ENCODE measurements at regions not wholly inside any gene's neighbourhood (a gene's known extent, or its start where the extent isn't known, plus 50 kb on each side); places are given as distances from the start of the nearest gene placed in this dataset.

DNA sequence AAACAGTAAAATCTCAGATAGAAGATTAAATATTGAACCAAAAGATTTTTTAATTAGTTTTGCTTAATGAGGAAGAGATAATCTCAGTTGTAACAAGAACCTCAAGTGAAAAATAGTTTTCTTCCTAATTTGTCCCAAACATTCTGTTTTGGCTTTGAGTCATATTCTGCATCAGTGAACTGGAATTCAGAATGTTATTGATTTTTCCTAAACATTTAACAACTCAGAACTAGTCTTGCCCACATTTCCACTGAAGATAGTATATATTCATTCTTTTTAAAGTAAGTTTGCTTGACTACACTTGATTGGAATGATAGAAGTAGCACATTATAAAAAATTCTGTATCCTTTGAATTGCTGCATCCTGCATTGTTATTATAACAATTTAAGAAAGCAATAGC is 85.7 kb upstream of the UGP2 start (continued):
- TF ChIP-seq, protein P1, sequence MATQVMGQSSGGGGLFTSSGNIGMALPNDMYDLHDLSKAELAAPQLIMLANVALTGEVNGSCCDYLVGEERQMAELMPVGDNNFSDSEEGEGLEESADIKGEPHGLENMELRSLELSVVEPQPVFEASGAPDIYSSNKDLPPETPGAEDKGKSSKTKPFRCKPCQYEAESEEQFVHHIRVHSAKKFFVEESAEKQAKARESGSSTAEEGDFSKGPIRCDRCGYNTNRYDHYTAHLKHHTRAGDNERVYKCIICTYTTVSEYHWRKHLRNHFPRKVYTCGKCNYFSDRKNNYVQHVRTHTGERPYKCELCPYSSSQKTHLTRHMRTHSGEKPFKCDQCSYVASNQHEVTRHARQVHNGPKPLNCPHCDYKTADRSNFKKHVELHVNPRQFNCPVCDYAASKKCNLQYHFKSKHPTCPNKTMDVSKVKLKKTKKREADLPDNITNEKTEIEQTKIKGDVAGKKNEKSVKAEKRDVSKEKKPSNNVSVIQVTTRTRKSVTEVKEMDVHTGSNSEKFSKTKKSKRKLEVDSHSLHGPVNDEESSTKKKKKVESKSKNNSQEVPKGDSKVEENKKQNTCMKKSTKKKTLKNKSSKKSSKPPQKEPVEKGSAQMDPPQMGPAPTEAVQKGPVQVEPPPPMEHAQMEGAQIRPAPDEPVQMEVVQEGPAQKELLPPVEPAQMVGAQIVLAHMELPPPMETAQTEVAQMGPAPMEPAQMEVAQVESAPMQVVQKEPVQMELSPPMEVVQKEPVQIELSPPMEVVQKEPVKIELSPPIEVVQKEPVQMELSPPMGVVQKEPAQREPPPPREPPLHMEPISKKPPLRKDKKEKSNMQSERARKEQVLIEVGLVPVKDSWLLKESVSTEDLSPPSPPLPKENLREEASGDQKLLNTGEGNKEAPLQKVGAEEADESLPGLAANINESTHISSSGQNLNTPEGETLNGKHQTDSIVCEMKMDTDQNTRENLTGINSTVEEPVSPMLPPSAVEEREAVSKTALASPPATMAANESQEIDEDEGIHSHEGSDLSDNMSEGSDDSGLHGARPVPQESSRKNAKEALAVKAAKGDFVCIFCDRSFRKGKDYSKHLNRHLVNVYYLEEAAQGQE (IDR thresholded peaks at IDR 0.05; ENCODE audit: low read depth, low read length), result no peak
- TF ChIP-seq EZH2phosphoT487 (IDR thresholded peaks at IDR 0.05; ENCODE audit: borderline replicate concordance, low read depth) (no peak), NRF1 (IDR thresholded peaks at IDR 0.05; ENCODE audit: low read depth, low read length) (no peak), RAD21 (IDR thresholded peaks at IDR 0.05; ENCODE audit: low read length) (no peak), EP300 (IDR thresholded peaks at IDR 0.05; ENCODE audit: borderline replicate concordance in 1 of 2, low read depth in 1 of 2, low read length in 1 of 2) (peak in 1 of 2 experiments; percentile 47; a peak in 1 of 4 replicates), YY1 (IDR thresholded peaks at IDR 0.05; ENCODE audit: low read depth) (no peak), NFIC (IDR thresholded peaks at IDR 0.05; ENCODE audit: borderline replicate concordance) (peak; percentile 37; the same call in 1 of the 2 replicates), GATA2 (CRISPR knock-in tag; IDR thresholded peaks at IDR 0.05) (no peak), MXI1 (IDR thresholded peaks at IDR 0.05; ENCODE audit: low read depth, low read length) (no peak), TCF12 (IDR thresholded peaks at IDR 0.05) (peak; percentile 40; the same call in 1 of the 2 replicates), FOXM1 (IDR thresholded peaks at IDR 0.05; ENCODE audit: low read depth) (no peak)
- TF ChIP-seq, protein P2, sequence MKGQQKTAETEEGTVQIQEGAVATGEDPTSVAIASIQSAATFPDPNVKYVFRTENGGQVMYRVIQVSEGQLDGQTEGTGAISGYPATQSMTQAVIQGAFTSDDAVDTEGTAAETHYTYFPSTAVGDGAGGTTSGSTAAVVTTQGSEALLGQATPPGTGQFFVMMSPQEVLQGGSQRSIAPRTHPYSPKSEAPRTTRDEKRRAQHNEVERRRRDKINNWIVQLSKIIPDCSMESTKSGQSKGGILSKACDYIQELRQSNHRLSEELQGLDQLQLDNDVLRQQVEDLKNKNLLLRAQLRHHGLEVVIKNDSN (IDR thresholded peaks at IDR 0.05; ENCODE audit: borderline replicate concordance, low read depth), result no peak
- TF ChIP-seq, protein P3, sequence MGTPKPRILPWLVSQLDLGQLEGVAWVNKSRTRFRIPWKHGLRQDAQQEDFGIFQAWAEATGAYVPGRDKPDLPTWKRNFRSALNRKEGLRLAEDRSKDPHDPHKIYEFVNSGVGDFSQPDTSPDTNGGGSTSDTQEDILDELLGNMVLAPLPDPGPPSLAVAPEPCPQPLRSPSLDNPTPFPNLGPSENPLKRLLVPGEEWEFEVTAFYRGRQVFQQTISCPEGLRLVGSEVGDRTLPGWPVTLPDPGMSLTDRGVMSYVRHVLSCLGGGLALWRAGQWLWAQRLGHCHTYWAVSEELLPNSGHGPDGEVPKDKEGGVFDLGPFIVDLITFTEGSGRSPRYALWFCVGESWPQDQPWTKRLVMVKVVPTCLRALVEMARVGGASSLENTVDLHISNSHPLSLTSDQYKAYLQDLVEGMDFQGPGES (IDR thresholded peaks at IDR 0.05; ENCODE audit: low read depth, low read length), result no peak
- TF ChIP-seq, protein P4, sequence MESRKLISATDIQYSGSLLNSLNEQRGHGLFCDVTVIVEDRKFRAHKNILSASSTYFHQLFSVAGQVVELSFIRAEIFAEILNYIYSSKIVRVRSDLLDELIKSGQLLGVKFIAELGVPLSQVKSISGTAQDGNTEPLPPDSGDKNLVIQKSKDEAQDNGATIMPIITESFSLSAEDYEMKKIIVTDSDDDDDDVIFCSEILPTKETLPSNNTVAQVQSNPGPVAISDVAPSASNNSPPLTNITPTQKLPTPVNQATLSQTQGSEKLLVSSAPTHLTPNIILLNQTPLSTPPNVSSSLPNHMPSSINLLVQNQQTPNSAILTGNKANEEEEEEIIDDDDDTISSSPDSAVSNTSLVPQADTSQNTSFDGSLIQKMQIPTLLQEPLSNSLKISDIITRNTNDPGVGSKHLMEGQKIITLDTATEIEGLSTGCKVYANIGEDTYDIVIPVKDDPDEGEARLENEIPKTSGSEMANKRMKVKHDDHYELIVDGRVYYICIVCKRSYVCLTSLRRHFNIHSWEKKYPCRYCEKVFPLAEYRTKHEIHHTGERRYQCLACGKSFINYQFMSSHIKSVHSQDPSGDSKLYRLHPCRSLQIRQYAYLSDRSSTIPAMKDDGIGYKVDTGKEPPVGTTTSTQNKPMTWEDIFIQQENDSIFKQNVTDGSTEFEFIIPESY (IDR thresholded peaks at IDR 0.05; ENCODE audit: borderline replicate concordance, low read depth), result no peak

Measured in SK-N-SH (cell line).